Peyer's patch (tissue), 4 donors: ENCODE measurements at regions not wholly inside any gene's neighbourhood (a gene's known extent, or its start where the extent isn't known, plus 50 kb on each side); places are given as distances from the start of the nearest gene placed in this dataset.

Experiments used
- POLR2A ChIP-seq, 2 donors: fragments of 450-650 bp; IDR thresholded peaks; one replicate each; pipeline ENCODE4 v1.5.1; 2017; ENCODE audit warnings: antibody characterized with exemption in 2 of 2, mild to moderate bottlenecking in 2 of 2, moderate library complexity in 2 of 2
- TF ChIP-seq, protein P1 (sequence below), 6 experiments: fragments of 450-650 bp in 4 of 6; fragments of 200-600 bp in 2 of 6; sonication (generic) in 1 of 6; IDR thresholded peaks; one replicate each; pipeline ENCODE4 v1.5.1; 2017 to 2019; ENCODE audit warnings: antibody characterized with exemption in 6 of 6, mild to moderate bottlenecking in 3 of 6, moderate library complexity in 1 of 6

DNA sequence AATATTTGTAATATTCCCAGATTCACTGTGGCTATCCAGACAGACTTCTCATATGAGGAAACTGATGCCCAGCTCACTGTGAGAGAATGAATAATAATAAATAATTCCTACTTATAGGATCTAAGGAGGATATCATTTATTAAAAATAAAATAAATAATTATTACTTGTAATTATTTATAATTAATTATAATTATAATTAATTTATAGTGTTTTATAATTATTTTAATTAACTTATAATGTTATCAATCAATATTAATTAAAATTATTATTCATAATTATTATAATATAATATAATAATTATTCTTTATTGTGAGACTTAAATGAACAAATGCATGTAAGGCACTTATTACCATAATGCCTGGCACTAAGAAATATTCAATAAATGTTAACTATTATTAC lies 192.8 kb downstream of the GALC start:
- TF ChIP-seq, protein P1, sequence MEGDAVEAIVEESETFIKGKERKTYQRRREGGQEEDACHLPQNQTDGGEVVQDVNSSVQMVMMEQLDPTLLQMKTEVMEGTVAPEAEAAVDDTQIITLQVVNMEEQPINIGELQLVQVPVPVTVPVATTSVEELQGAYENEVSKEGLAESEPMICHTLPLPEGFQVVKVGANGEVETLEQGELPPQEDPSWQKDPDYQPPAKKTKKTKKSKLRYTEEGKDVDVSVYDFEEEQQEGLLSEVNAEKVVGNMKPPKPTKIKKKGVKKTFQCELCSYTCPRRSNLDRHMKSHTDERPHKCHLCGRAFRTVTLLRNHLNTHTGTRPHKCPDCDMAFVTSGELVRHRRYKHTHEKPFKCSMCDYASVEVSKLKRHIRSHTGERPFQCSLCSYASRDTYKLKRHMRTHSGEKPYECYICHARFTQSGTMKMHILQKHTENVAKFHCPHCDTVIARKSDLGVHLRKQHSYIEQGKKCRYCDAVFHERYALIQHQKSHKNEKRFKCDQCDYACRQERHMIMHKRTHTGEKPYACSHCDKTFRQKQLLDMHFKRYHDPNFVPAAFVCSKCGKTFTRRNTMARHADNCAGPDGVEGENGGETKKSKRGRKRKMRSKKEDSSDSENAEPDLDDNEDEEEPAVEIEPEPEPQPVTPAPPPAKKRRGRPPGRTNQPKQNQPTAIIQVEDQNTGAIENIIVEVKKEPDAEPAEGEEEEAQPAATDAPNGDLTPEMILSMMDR (IDR thresholded peaks at IDR 0.05), result no peak
- TF ChIP-seq POLR2A (IDR thresholded peaks at IDR 0.05), result no peak
